ENCODE measurements at regions not wholly inside any gene's neighbourhood (a gene's known extent, or its start where the extent isn't known, plus 50 kb on each side); places are given as distances from the start of the nearest gene placed in this dataset.

GRCh38 chr4:3856604-3857204 is 90.5 kb downstream of the ADRA2C start:
- TF ChIP-seq, protein P1, sequence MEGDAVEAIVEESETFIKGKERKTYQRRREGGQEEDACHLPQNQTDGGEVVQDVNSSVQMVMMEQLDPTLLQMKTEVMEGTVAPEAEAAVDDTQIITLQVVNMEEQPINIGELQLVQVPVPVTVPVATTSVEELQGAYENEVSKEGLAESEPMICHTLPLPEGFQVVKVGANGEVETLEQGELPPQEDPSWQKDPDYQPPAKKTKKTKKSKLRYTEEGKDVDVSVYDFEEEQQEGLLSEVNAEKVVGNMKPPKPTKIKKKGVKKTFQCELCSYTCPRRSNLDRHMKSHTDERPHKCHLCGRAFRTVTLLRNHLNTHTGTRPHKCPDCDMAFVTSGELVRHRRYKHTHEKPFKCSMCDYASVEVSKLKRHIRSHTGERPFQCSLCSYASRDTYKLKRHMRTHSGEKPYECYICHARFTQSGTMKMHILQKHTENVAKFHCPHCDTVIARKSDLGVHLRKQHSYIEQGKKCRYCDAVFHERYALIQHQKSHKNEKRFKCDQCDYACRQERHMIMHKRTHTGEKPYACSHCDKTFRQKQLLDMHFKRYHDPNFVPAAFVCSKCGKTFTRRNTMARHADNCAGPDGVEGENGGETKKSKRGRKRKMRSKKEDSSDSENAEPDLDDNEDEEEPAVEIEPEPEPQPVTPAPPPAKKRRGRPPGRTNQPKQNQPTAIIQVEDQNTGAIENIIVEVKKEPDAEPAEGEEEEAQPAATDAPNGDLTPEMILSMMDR (IDR thresholded peaks at IDR 0.05; ENCODE audit: control insufficient read depth, insufficient read depth, low read depth, low read length, missing control alignments), result no peak

DNA sequence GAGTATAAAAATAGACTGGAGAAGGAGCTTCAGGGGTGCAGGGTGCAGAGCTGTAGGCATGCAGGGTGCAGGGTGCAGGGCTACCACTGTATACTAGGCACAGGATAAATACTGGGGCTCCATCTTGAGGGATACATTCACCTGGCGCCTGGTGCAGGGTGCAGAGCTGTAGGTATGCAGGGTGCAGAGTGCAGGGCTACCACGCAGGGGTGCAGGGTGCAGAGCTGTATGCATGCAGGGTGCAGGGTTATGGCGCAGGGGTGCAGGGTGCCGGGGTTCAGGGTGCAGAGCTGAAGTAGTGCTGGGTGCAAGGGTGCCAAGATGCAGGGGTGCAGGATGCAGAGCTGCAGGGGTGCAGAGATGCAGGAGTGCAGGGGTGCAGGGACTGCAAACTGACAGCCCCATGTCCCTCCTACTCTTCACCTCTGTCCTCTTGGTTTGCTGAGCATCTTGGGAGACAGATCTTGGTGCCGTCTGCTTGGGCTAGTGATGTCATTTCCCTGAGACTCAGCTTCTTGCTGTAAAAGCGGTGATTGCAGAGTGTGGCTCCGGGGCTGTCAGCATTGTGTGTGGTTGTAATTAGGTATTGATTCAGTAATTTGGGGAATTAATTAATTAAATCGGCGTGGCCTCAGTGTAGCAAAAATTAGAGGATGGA is 91.2 kb downstream of the ADRA2C start:
- TF ChIP-seq, protein P1 (IDR thresholded peaks at IDR 0.05; ENCODE audit: control insufficient read depth, insufficient read depth, low read depth, low read length, missing control alignments), result no peak
- DNase-seq (ENCODE audit: low read depth), result no peak
- no peak overlapping the region for H3K4me3 ChIP-seq (ENCODE audit: control insufficient read depth, low read depth, low read length)

More at GRCh38 chr4:3856604-3857204, 90.5 kb downstream of the ADRA2C start:
- no peak overlapping the region for H3K4me3 ChIP-seq (ENCODE audit: control insufficient read depth, low read depth, low read length)
- no peak for DNase-seq (ENCODE audit: low read depth)

DNA sequence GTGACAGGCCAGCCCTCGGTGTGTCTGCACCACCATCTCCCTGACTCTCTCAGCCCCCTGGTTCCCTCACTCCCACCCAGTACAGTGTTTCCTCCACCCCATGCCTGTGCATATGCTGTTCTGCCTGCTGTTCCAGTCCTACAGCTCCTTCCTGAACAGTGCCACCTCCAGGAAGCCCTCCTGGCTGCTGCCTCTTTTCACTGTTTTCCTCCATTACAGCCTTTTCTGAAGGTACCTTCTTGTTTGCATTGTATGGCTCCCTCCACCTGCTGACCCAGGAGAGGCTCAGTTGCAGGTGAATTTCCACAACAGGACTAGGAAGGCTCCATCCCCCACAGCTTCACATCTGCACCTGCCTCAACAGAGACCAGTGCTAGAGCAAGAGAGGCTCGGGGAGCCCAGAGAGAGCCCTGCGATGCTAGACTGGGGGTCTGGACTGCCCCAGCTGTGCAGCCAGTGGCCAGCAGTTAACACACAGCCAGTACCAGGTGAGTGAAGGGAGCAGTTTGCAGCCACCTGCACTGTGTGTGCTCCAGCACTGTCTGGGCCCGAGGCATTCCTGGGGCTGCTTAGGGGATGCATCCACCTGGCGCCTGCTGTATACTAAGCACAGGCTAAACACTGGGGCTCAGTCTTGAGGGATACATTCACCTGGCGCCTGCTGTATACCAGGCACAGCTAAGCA is 92.0 kb downstream of the ADRA2C start:
- H3K4me3 ChIP-seq (ENCODE audit: control insufficient read depth, low read depth, low read length), result no peak overlapping the region
- TF ChIP-seq, protein P1 (IDR thresholded peaks at IDR 0.05; ENCODE audit: control insufficient read depth, insufficient read depth, low read depth, low read length, missing control alignments), result no peak
- DNase-seq (ENCODE audit: low read depth), result no peak

GRCh38 chr4:3858765-3859388 is 92.7 kb downstream of the ADRA2C start:
- DNase-seq (ENCODE audit: low read depth), result no peak

GRCh38 chr4:3859571-3859970 is 93.4 kb downstream of the ADRA2C start:
- TF ChIP-seq, protein P1 (IDR thresholded peaks at IDR 0.05; ENCODE audit: control insufficient read depth, insufficient read depth, low read depth, low read length, missing control alignments), result no peak
- DNase-seq (ENCODE audit: low read depth), result no peak
- no peak overlapping the region for H3K4me3 ChIP-seq (ENCODE audit: control insufficient read depth, low read depth, low read length)

More at GRCh38 chr4:3858765-3859388, 92.7 kb downstream of the ADRA2C start:
- no peak overlapping the region for H3K4me3 ChIP-seq (ENCODE audit: control insufficient read depth, low read depth, low read length)
- TF ChIP-seq, protein P1 (IDR thresholded peaks at IDR 0.05; ENCODE audit: control insufficient read depth, insufficient read depth, low read depth, low read length, missing control alignments), result no peak

DNA sequence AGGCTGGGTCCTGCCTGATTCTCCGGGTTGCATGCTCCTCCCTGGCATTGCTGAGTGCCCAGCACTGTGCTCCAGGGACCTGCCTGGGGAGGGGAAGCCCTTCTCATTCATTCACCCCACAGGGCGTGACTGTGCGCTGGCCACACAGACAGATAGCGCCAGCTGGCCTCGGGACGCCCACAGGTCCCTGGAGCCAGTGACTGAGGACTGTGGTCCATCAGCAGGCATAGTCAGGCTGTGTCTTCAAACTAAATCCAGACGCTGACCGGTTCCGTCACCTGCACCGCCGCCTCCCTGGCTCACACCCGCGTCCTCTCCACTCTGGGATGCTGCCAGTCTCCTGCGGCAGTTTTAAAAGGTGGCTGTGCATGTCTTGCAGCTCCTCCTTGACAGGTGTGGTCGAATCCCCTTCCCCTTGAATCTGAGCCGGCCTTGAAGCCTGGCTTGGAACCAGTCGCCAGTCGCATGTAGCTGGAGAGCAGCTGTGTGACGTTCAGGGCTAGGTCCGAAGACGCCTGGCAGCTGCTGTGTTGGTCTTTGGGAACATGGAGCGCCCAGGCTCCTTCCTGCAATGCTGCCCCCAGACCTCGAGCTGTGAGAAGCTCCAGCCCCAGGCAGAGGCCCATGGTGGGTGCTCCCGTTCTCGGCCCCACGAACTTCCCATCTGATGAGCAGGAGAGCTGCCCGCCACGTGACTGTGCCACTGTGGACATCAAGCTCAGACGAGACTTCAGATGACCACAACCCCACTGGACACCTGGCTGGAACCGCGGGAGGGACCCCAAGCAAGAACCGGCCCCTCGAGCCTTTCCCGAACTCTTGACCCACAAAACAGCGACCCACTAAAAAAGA is 94.1 kb downstream of the ADRA2C start:
- TF ChIP-seq, protein P1 (IDR thresholded peaks at IDR 0.05; ENCODE audit: control insufficient read depth, insufficient read depth, low read depth, low read length, missing control alignments), result no peak
- no peak overlapping the region for H3K4me3 ChIP-seq (ENCODE audit: control insufficient read depth, low read depth, low read length)

More for the DNA sequence above, 94.1 kb downstream of the ADRA2C start:
- DNase-seq (ENCODE audit: low read depth), result no peak

Measured in AG09309 (cell line).